Stomach (tissue), 8 donors: ENCODE measurements at regions not wholly inside any gene's neighbourhood (a gene's known extent, or its start where the extent isn't known, plus 50 kb on each side); places are given as distances from the start of the nearest gene placed in this dataset.
A peak's percentile ranks its signal among the peaks of the same experiment; 100 is the strongest.

Experiments
- DNase-seq, 2 donors: peaks; one replicate each; pipeline versions ENCODE4 v3.0.0 to v3.0.0-alpha.2; 2013 to 2019
- H3K27ac ChIP-seq, 5 donors: fragments of 200-600 bp in 4 of 5; sonication (generic) in 4 of 5; one replicate each; pipeline ENCODE4 v1.5.1; 2013 to 2019; ENCODE audit warnings: mild to moderate bottlenecking in 1 of 5, moderate library complexity in 1 of 5
- H3K27me3 ChIP-seq, 3 donors: fragments of 200-600 bp; sonication (generic); one replicate each; pipeline ENCODE4 v1.5.1; 2017 to 2019; ENCODE audit warnings: mixed run types in 1 of 3
- H3K36me3 ChIP-seq, 4 donors: fragments of 200-600 bp; sonication (generic); 1 replicate in 3 of 4; 2 replicates in 1 of 4; pipeline ENCODE4 v1.5.1; 2016 to 2019
- H3K4me1 ChIP-seq, 4 donors: fragments of 200-600 bp; sonication (generic); one replicate each; pipeline ENCODE4 v1.5.1; 2016 to 2019
- H3K4me3 ChIP-seq, 4 donors: fragments of 200-600 bp; sonication (generic) in 3 of 4; one replicate each; pipeline ENCODE4 v1.5.1; 2016 to 2019; ENCODE audit warnings: mild to moderate bottlenecking in 1 of 4
- H3K9me3 ChIP-seq, 4 donors: fragments of 200-600 bp; sonication (generic); one replicate each; pipeline ENCODE4 v1.5.1; 2016 to 2019
- CTCF ChIP-seq, 7 experiments: fragments of 450-650 bp in 4 of 7; fragments of 200-600 bp in 3 of 7; sonication (generic) in 3 of 7; IDR thresholded peaks; one replicate each; pipeline ENCODE4 v1.5.1; 2016 to 2019; ENCODE audit warnings: antibody characterized with exemption in 7 of 7, control low read depth in 2 of 7, mild to moderate bottlenecking in 1 of 7
- EP300 ChIP-seq: sonication (generic); formaldehyde crosslinking; IDR thresholded peaks from one replicate; pipeline ENCODE4 v1.6.1; 2017; ENCODE audit warnings: antibody characterized with exemption
- POLR2A ChIP-seq, 4 donors: fragments of 450-650 bp; IDR thresholded peaks; one replicate each; pipeline ENCODE4 v1.6.1; 2016; ENCODE audit warnings: antibody characterized with exemption in 4 of 4, control low read depth in 2 of 4, mild to moderate bottlenecking in 1 of 4, moderate library complexity in 1 of 4
- POLR2AphosphoS5 ChIP-seq, 3 donors: sonication (generic); formaldehyde crosslinking; IDR thresholded peaks; one replicate each; pipeline ENCODE4 v1.6.1; 2016; ENCODE audit warnings: antibody characterized with exemption in 3 of 3
- WGBS, 5 donors: extraction: QIAGEN DNeasy Blood & Tissue Kit in 3 of 5; methylation state at CpG; one replicate each; pipeline versions ENCODE4 v1.1.5 to v1.1.7; 2013 to 2018; 5-methylcytosine and 5-hydroxymethylcytosine counted together
- intact Hi-C: fragments of 100-400 bp; cut with DNase I; formaldehyde crosslinking; loops from one replicate; pipeline ENCODE4 v1.15.1; 2023; ENCODE audit warnings: low total_unique reads
- donor health status: healthy with polysubstance abuse.
- donor health status: Bipolar disorder and iron deficiency.
- donor health status: healthy.

GRCh38 chr1:157277281-157277680, 139.1 kb upstream of the ETV3 start:
- Histone ChIP-seq H3K27me3 (peaks cover 0 to 66% (median 10%) of the 10 kb centered on the region in 3 donors), H3K4me1 (peaks cover 4 to 26% (median 9%) of the 10 kb centered on the region in 4 donors), H3K36me3 (no peaks in the 10 kb centered on the region), H3K4me3 (no peak overlapping the region), H3K27ac (no peak overlapping the region), H3K9me3 (no peaks in the 10 kb centered on the region)
- intact Hi-C loops: no loop called here
- TF ChIP-seq EP300 (no peak), POLR2A (IDR thresholded peaks at IDR 0.05) (no peak), CTCF (IDR thresholded peaks at IDR 0.05) (no peak), POLR2AphosphoS5 (IDR thresholded peaks at IDR 0.05) (no peak)
- DNase-seq: no peak
- WGBS, 5 donors: 91 to 97% (median 96%) methylated on average over 9 to 10 of the region's 10 CpGs

- TF ChIP-seq EP300: no peak
- no peak for TF ChIP-seq POLR2A (IDR thresholded peaks at IDR 0.05)
- TF ChIP-seq CTCF (IDR thresholded peaks at IDR 0.05): no peak
- TF ChIP-seq POLR2AphosphoS5 (IDR thresholded peaks at IDR 0.05): no peak
- H3K27me3 ChIP-seq: peaks cover 0 to 51% (median 10%) of the 10 kb centered on the region in 3 donors
- no peak overlapping the region for H3K27ac ChIP-seq
- DNase-seq: peak in 1 of 2 donors; percentile 20
- H3K4me3 ChIP-seq: no peak overlapping the region
- intact Hi-C loops: no loop called here
- no peaks in the 10 kb centered on the region for H3K36me3 ChIP-seq
- peaks cover 4 to 25% (median 9%) of the 10 kb centered on the region in 4 donors for H3K4me1 ChIP-seq
- no peaks in the 10 kb centered on the region for H3K9me3 ChIP-seq
- WGBS, 5 donors: 28 to 58% (median 41%) methylated on average over 8 of the region's 8 CpGs
Observed at GRCh38 chr1:157274698-157275534, 136.7 kb upstream of the ETV3 start.

GRCh38 chr1:157272729-157273524, 134.7 kb upstream of the ETV3 start:
- Histone ChIP-seq H3K36me3 (no peaks in the 10 kb centered on the region), H3K27me3 (peaks cover 0 to 31% (median 6%) of the 10 kb centered on the region in 3 donors), H3K27ac (no peak overlapping the region), H3K9me3 (no peaks in the 10 kb centered on the region), H3K4me3 (no peak overlapping the region), H3K4me1 (peaks cover 0 to 9% (median 2%) of the 10 kb centered on the region in 4 donors)
- 68 to 77% (median 70%) methylated on average over 6 of the region's 6 CpGs for WGBS, 5 donors
- intact Hi-C loops: no loop called here
- no peak for DNase-seq
- TF ChIP-seq POLR2AphosphoS5 (IDR thresholded peaks at IDR 0.05): no peak
- no peak for TF ChIP-seq EP300
- no peak for TF ChIP-seq POLR2A (IDR thresholded peaks at IDR 0.05)
- TF ChIP-seq CTCF (IDR thresholded peaks at IDR 0.05): no peak

- intact Hi-C loops: no loop called here
- TF ChIP-seq POLR2AphosphoS5 (IDR thresholded peaks at IDR 0.05) (no peak), CTCF (IDR thresholded peaks at IDR 0.05) (no peak), EP300 (no peak), POLR2A (IDR thresholded peaks at IDR 0.05) (no peak)
- DNase-seq: no peak
Observed at GRCh38 chr1:157272264-157272663, 134.1 kb upstream of the ETV3 start.

More at GRCh38 chr1:157272264-157272663, 134.1 kb upstream of the ETV3 start:
- peaks cover 0 to 24% (median 6%) of the 10 kb centered on the region in 3 donors for H3K27me3 ChIP-seq
- H3K27ac ChIP-seq: no peak overlapping the region
- H3K4me3 ChIP-seq: no peak overlapping the region
- H3K9me3 ChIP-seq: no peaks in the 10 kb centered on the region
- H3K36me3 ChIP-seq: no peaks in the 10 kb centered on the region
- H3K4me1 ChIP-seq: peaks cover 0 to 9% (median 2%) of the 10 kb centered on the region in 4 donors
